Uterus (tissue), 2 donors: ENCODE measurements at regions not wholly inside any gene's neighbourhood (a gene's known extent, or its start where the extent isn't known, plus 50 kb on each side); places are given as distances from the start of the nearest gene placed in this dataset.

Source experiments
- POLR2A ChIP-seq, 2 donors: fragments of 450-650 bp; IDR thresholded peaks; one replicate each; pipeline ENCODE4 v1.6.1; 2016; ENCODE audit warnings: antibody characterized with exemption in 2 of 2, mild to moderate bottlenecking in 1 of 2, moderate library complexity in 1 of 2
- TF ChIP-seq, protein P1 (sequence below), 4 experiments: fragments of 200-600 bp in 2 of 4; fragments of 450-650 bp in 2 of 4; sonication (generic) in 2 of 4; IDR thresholded peaks; one replicate each; pipeline ENCODE4 v1.5.1; 2016 to 2019; ENCODE audit warnings: antibody characterized with exemption in 4 of 4, mild to moderate bottlenecking in 2 of 4, moderate library complexity in 1 of 4

DNA sequence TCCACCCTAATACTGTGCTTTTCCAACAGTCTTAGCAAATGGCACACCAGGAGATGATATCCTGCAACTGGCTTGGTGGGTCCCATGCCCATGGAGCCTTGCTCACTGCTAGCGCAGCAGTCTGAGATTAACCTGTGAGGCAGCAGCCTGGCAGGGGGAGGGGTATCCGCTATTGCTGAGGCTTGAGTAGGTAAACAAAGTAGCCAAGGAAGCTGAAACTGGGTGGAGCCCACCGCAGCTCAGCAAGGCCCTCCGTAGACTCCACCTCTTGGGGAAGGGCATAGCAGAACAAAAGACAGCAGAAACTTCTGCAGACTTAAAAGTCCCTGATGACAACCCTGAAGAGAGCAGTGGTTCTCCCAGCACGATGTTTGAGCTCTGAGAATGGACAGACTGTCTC lies 399.0 kb downstream of the CCSER2 start:
- TF ChIP-seq, protein P1, sequence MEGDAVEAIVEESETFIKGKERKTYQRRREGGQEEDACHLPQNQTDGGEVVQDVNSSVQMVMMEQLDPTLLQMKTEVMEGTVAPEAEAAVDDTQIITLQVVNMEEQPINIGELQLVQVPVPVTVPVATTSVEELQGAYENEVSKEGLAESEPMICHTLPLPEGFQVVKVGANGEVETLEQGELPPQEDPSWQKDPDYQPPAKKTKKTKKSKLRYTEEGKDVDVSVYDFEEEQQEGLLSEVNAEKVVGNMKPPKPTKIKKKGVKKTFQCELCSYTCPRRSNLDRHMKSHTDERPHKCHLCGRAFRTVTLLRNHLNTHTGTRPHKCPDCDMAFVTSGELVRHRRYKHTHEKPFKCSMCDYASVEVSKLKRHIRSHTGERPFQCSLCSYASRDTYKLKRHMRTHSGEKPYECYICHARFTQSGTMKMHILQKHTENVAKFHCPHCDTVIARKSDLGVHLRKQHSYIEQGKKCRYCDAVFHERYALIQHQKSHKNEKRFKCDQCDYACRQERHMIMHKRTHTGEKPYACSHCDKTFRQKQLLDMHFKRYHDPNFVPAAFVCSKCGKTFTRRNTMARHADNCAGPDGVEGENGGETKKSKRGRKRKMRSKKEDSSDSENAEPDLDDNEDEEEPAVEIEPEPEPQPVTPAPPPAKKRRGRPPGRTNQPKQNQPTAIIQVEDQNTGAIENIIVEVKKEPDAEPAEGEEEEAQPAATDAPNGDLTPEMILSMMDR (IDR thresholded peaks at IDR 0.05): no peak
- TF ChIP-seq POLR2A (IDR thresholded peaks at IDR 0.05): no peak
